IPS DF 4.7 (cell line): ENCODE measurements at regions not wholly inside any gene's neighbourhood (a gene's known extent, or its start where the extent isn't known, plus 50 kb on each side); places are given as distances from the start of the nearest gene placed in this dataset.
"Not testable (repeated sequence)": the region's sequence is repeated elsewhere in the genome, so short reads cannot be mapped to it uniquely, and the experiment has no call there.

Source experiments
- DNase-seq: peaks from one replicate; pipeline ENCODE4 v3.0.0-alpha.2; 2013; ENCODE audit warnings: low spot score; ENCODE audit errors: extremely low read depth

DNA sequence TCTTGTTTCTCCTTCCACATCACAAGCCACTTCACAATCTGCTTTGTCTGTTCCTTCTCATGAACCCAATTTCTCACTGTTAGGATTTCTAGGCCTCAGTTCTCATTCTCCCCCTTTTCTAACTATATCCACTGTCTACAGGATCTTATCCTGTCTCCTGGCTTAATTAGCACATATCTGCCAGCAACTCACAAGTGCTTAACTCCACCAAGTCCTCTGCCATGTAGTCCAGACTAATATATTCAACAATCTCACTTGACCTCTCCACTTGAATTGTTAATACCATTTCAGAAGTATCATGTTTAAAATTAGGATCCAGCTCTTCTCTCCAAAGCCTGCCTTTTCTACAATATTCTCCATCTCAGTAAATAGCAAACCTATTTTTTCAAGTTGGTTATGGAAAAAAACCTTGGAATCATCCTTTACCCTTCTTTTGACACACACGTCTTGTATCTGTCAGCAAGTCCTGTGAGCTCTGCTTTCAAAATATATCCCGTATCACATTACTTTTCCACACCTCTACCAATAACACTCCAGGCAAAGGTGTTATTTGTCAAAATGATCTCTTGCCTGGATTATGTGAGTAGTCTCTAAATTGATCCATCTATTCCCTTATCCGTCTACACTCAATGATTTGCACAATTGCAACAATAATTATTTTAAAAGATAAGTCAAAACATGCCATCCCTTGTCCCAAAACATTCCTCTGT lies 127.2 kb upstream of the SLIT2 start:
- DNase-seq: no peak

- DNase-seq: no peak
These were observed 129.3 kb upstream of the SLIT2 start for GRCh38 chr4:20122198-20122988.

- DNase-seq: no peak
These were observed 132.6 kb upstream of the SLIT2 start for GRCh38 chr4:20119141-20119540.

DNA sequence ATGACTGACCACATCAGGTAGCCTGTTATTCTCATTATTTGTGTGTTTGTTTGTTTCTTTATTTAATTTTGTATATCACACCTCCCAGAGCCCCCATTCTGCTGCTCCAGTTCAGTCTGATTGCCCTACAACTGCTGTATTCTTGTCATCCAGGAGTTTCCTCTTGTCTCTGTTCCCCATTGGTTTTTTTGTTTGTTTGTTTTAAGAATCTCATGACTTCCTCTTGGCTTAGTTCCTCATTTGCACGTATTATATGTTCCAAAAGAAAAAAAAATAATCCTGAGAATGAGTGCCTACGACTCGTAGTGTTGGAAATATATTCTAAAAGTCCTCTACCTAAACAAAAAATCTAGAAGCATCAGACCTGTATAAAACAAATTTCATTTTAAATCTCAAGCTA lies 142.3 kb upstream of the SLIT2 start:
- no peak for DNase-seq

GRCh38 chr4:20106921-20107320 lies 144.8 kb upstream of the SLIT2 start:
- DNase-seq: no peak

- no peak for DNase-seq
These were observed 149.9 kb upstream of the SLIT2 start for GRCh38 chr4:20101831-20102230.

- no peak for DNase-seq
These were observed 154.8 kb upstream of the SLIT2 start for GRCh38 chr4:20096911-20097310.

DNA sequence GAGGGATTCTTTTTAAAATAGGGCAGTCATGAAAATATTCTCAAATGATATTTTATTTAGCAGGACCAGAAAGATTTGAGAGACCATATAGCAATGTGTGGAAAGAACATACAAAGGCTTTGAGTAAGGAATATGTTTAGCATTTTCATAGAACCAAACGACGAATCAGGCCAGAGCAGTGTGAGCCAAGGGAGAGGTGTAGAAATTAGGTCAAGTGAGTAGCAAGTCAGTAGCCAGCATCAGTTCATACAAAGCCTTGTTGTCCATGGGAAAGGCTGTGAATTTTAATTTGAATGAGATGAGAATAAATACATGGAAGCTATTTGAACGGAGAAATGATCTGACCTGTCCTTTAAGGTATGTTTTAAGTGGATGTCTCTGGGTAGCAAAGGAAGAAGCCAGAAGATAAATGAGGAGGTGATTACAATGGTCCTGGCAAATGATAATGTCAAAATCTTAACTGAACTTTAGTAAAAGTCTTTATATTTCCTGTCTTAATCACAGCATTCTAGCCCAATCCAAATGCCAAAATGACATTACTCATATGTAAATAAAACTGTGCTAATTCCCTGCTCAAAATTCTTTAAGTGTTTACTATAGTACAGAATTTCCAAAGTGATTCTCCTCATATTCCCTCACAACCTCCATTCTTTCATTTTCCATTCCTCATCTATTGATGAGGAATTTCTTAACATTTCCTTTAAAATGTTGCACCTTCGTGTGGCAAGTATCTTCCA lies 155.7 kb upstream of the SLIT2 start:
- no peak for DNase-seq

DNA sequence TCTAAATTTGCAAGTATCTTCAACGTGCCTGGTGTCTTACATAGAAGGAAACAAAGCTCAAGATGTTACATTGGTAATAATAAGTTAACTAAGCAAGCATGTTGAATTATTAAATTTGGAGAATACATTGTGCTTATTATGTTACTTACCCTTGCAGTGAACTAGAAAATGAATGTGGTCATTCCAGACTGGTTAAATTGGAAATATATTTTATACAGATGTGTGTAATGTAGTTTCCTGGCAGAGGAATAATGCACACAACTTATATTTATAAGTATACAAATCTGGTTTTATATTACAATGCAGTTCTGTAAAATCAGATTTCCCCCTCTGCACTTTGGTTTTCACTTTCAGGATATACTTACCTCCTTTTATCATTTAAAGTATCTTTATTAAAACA lies 159.9 kb upstream of the SLIT2 start:
- no peak for DNase-seq

DNA sequence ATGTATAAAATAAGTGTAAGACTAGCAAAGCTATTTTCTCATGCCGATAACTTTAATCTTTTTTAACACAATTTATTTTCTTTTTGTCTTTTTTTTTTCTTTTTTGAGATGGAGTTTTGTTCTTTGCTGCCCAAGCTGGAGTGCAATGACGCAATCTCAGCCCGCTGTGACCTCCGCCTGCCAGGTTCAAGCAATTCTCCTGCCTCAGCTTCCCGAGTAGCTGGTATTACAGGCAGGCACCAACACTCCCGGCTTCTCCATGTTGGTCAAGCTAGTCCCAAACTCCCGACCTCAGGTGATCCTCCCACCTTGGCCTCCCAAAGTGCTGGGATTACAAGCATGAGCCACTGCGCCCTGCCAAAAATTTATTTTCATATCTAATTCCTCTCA lies 164.2 kb upstream of the SLIT2 start:
- DNase-seq: no peak

- DNase-seq: no peak
These were observed 164.7 kb upstream of the SLIT2 start for GRCh38 chr4:20086799-20087521.

- DNase-seq: no peak
These were observed 165.5 kb upstream of the SLIT2 start for GRCh38 chr4:20086067-20086798.

DNA sequence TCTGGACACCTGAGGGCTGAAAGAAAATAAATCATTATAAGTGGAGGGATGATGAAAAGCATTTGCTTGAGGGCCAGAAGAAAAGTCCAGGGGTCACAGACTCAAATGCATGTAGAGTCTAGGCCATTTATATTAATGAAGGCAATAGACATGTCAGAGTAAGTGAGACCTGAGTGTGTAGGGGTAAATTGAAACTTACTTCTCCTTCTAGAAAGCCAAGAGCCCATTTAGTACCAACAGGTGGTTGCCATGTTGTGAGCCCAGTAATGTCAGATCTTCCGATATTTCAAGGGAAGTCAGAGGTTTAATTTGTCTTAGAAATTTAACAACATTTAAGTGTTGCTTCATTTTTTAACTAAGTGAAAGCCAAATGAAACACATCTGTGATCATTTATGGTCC lies 166.1 kb upstream of the SLIT2 start:
- DNase-seq: no peak

DNA sequence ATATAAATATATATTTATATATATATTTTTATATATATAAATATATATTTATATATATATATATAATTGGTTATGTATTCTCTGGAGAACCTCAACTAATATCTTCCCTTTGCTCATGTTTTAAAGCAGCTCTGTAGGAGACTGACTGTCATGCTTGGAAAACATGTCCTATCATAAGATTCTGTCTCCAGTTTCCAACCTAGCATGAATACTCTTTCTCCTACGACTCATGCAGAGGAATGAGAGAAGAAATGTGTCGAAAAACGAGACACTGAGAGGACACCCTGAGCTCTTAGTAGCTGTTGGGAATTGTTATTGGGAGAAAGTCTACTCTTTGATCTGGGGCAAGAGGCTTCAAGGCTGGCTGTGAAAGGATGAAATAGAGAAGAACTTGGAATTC lies 166.5 kb upstream of the SLIT2 start:
- no peak for DNase-seq

DNA sequence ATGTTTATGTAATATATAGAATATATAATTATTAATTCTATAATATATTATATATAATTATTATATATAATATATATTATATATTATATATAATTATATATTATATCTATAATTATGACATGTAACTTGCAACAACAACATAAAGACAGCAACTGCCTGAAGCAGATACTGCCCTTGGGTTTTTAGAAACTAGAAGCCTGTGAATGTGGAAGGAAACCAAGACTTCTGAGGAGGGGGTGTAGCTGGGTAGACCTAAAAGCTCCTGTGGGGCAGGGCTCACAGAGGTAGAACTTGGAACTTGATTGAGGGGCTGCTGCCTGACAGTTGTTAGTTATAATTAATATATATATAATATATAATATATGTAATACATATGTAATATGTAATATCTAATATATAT lies 167.2 kb upstream of the SLIT2 start:
- DNase-seq: no peak

GRCh38 chr4:20078644-20079043 lies 173.1 kb upstream of the SLIT2 start:
- no peak for DNase-seq

DNA sequence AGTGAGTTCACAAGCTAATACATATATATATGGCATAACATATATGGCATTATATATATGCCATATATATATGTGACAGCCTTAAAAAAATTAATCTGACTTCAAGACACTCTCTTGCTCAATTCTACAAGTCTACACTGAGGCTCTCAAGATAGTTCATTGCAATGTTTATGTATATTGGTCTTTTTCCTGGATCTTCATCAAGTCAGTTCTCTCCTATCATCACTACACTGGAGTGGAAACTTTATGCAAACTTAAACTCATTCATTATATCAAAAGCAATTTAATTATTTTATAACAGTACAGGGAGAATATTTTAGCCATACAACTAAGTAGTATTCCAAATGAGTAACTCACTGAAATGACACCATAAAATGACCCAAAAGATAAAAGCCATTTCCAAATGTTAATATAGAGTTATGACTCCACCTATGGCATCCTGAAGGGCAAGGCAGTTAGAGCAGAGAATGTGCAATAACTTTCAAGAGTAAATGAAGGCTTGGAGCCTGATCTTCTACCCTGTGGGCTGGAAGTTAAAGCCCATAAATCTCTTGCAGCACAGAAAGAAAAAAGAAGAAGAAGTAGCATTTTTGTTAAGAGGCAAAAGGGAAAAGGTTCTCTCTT lies 176.3 kb upstream of the SLIT2 start:
- no peak for DNase-seq

GRCh38 chr4:20074450-20074849 lies 177.3 kb upstream of the SLIT2 start:
- no peak for DNase-seq

DNA sequence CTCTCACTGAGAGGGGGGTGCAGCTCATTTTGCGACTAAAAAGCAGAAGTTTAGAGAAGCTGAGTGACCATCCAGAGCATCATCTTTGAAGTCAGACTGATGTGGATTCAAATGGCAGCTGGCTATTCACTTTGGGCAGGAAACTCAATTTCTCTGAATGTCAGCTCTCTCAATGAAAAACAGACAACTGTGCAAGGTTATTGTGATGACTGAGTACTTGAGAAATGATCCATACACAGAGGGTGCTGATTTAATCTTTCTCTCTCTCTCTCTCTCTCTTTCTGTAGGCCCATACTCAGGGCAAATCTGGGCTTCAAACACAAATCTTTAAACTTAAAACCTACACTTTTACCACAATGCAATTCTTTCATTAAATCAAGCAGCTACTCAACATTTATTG lies 185.8 kb upstream of the SLIT2 start:
- DNase-seq: no peak

DNA sequence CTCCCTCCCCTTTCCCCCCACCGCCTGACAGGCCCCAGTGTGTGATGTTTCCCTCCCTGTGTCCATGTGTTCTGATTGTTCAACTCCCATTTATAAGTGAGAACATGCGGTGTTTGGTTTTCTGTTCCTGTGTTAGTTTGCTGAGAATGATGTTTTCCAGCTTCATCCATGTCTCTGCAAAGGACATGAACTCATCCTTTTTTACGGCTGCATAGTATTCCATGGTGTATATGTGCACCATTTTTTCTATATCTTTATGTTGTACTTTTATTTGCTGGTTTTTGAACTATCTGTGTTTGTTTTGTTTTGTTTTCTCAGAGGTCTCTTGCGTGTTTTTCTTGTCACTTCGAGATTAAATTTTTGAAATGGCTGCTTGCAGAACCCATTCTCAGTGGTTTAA lies 188.8 kb upstream of the SLIT2 start:
- not testable (repeated sequence) for DNase-seq

- DNase-seq: no peak
These were observed 189.7 kb upstream of the SLIT2 start for GRCh38 chr4:20062054-20062453.
